ENCODE measurements at regions not wholly inside any gene's neighbourhood (a gene's known extent, or its start where the extent isn't known, plus 50 kb on each side); places are given as distances from the start of the nearest gene placed in this dataset.

GRCh38 chr3:113132571-113132996 lies 78.8 kb upstream of the BOC start:
- Histone ChIP-seq H2AK9ac (replicated peaks; ENCODE audit: low read depth, low read length, poor library complexity) (no peak overlapping the region), H2BK120ac (ENCODE audit: low read depth, low read length) (no peak overlapping the region), H2AFZ (replicated peaks; ENCODE audit: low read length, poor library complexity) (peak overlapping the region; percentile 36), H3K27ac (ENCODE audit: insufficient read depth, low read length) (no peak overlapping the region), H3K4ac (ENCODE audit: low read depth, low read length) (no peak overlapping the region), H4K5ac (ENCODE audit: low read depth, low read length) (no peak overlapping the region; the same call in 1 of the 2 replicates), H3K4me2 (ENCODE audit: low read depth, low read length) (no peak overlapping the region), H2AK5ac (ENCODE audit: low read depth, low read length) (0 out of 2 replicates have a peak overlapping the region, but pooled peaks have one; percentile 19), H3K56ac (ENCODE audit: extremely low read depth, insufficient read depth, low read length) (no peak overlapping the region), H4K91ac (ENCODE audit: insufficient read depth, low read depth, low read length) (no peak overlapping the region), H2BK20ac (ENCODE audit: low read depth, low read length) (no peak overlapping the region), H3K18ac (ENCODE audit: low read depth, low read length) (no peak overlapping the region; the same call in 1 of the 2 replicates), H4K20me1 (ENCODE audit: insufficient read depth, low read length) (0 out of 2 replicates have a peak, but pooled peaks cover 5% of the 10 kb centered on the region), H3K9me1 (ENCODE audit: insufficient read depth, low read length) (no peaks in the 10 kb centered on the region), H3K79me1 (ENCODE audit: low read depth in 1 of 2, low read length in 2 of 2) (no peaks in the 10 kb centered on the region), H3K9me3 (ENCODE audit: control insufficient read depth, insufficient read depth, low read length) (no peaks in the 10 kb centered on the region), H3K27me3 (ENCODE audit: control insufficient read depth, insufficient read depth, low read length) (peaks cover 9% of the 10 kb centered on the region), H4K8ac (ENCODE audit: low read depth in 2 of 2, low read length in 2 of 2) (no peak overlapping the region), H3K14ac (replicated peaks; ENCODE audit: low read depth, low read length) (no peak overlapping the region), H2BK15ac (ENCODE audit: low read depth, low read length) (0 out of 3 replicates have a peak overlapping the region, but pooled peaks have one; percentile 2), H3K36me3 (ENCODE audit: control insufficient read depth, insufficient read depth, low read length) (no peaks in the 10 kb centered on the region), H3K9ac (ENCODE audit: low read depth, low read length) (no peak overlapping the region), H3K4me3 (ENCODE audit: insufficient read depth, low read depth, low read length) (no peak overlapping the region), H3K4me1 (ENCODE audit: control insufficient read depth, insufficient read depth, low read length) (peaks cover 4% of the 10 kb centered on the region; the same call in 1 of the 2 replicates), H3K23ac (ENCODE audit: low read depth, low read length) (no peak overlapping the region), H2BK5ac (ENCODE audit: low read depth, low read length, poor library complexity, severe bottlenecking) (no peak overlapping the region)
- in situ Hi-C loops (cut with MboI; ENCODE audit: low sequenced_read_pairs), result no loop called here
- WGBS, 2 experiments (ENCODE audit: extremely low coverage in 2 of 2, insufficient read length in 1 of 2), result no CpG with 5 or more reads among the region's 2 CpGs
- BruUV-seq (replicated peaks), result no TSS peak
- DNase-seq (peak; percentile 68), ATAC-seq (ENCODE audit: low read depth) (peak; percentile 64)
- POLR2A ChIA-PET (ENCODE audit: unreplicated experiment), result no interaction called here
- intact Hi-C loops (cut with micrococcal nuclease), result loop anchor here (10.0 kb wide), 1 partner anchor 78 kb away; no protein-coding TSS in a partner anchor
- TF ChIP-seq MAZ (IDR thresholded peaks at IDR 0.05; ENCODE audit: borderline replicate concordance, low read depth, low read length), result no peak
- 0 out of 2 replicates have a peak, but pooled peaks have one; percentile 17 for TF ChIP-seq RAD21 (IDR thresholded peaks at IDR 0.05; ENCODE audit: low read length)
- CTCF ChIA-PET, result no interaction called here
- dilution Hi-C loops (cut with HindIII; ENCODE audit: low sequenced_read_pairs, unreplicated experiment), result no loop called here

All from IMR-90 (cell line).